GM12878 (cell line): ENCODE measurements at regions not wholly inside any gene's neighbourhood (a gene's known extent, or its start where the extent isn't known, plus 50 kb on each side); places are given as distances from the start of the nearest gene placed in this dataset.

Experiments used
- ATAC-seq: fragments of 200-7000 bp; cut with Tn5 transposase; 3 replicates; pipeline ENCODE4 v1.9.1; 2020; ENCODE audit warnings: mild to moderate bottlenecking, moderate library complexity
- BruUV-seq: library from RNA; stranded (reverse); fragments of 400-500 nt; replicated peaks from 2 replicates; lab custom pipeline; 2021; lab: Mats Ljungman, UMichigan
- CTCF ChIA-PET: fragments of 300-600 bp; sonication (Branson Sonifier 250); formaldehyde crosslinking; extraction: SDS; loops from one replicate; lab custom pipeline; 2021; ENCODE audit warnings: inconsistent platforms; lab: Yijun Ruan, JAX
- POLR2A ChIA-PET: fragments of 350-600 bp; formaldehyde crosslinking; extraction: SDS; loops from one replicate; lab custom pipeline; 2021; ENCODE audit warnings: inconsistent platforms; lab: Charles Lee
- RAD21 ChIA-PET: fragments of 300-600 bp; sonication (Branson Sonifier 250); formaldehyde crosslinking; loops from one replicate; lab custom pipeline; 2023; ENCODE audit warnings: antibody characterized with exemption; ENCODE audit not compliant: unreplicated experiment; lab: Charles Lee
- SMC1A ChIA-PET: fragments of 300-600 bp; sonication (Branson Sonifier 250); formaldehyde crosslinking; loops from one replicate; lab custom pipeline; 2023; ENCODE audit not compliant: unreplicated experiment, uncharacterized antibody; lab: Charles Lee
- DNase-seq: peaks from one replicate; pipeline ENCODE4 v3.0.0-alpha.2; 2011; ENCODE audit warnings: low read depth, low spot score
- FAIRE-seq: peaks from 3 replicates; lab custom pipeline; 2011; peaks lifted over from hg19 to GRCh38; lab: Jason Lieb, UNC
- H2AFZ ChIP-seq: 2 replicates; pipeline ENCODE4 v1.6.0; 2011; ENCODE audit warnings: low read depth, low read length, control low read depth; ENCODE audit not compliant: control insufficient read depth
- H3K27ac ChIP-seq: 2 replicates; pipeline ENCODE4 v1.5.1; 2011; ENCODE audit warnings: control low read depth; ENCODE audit not compliant: control insufficient read depth, insufficient read depth
- H3K27me3 ChIP-seq, 2 experiments: replicated peaks in 1 of 2; 2 replicates each; pipeline versions ENCODE4 v1.6.0 to v1.6.1; 2011; ENCODE audit warnings: low read length in 1 of 2; ENCODE audit not compliant: control insufficient read depth in 2 of 2, insufficient read depth in 2 of 2
- H3K36me3 ChIP-seq, 2 experiments: 2 replicates each; pipeline ENCODE4 v1.5.1; 2011; ENCODE audit warnings: low read length in 1 of 2; ENCODE audit not compliant: control insufficient read depth in 2 of 2, insufficient read depth in 2 of 2
- H3K4me1 ChIP-seq: 2 replicates; pipeline ENCODE4 v1.6.1; 2011; ENCODE audit warnings: mild to moderate bottlenecking, low read length, moderate library complexity, mixed read lengths; ENCODE audit not compliant: control insufficient read depth, insufficient read depth
- H3K4me2 ChIP-seq: 2 replicates; pipeline ENCODE4 v1.6.0; 2011; ENCODE audit warnings: control low read depth; ENCODE audit not compliant: control insufficient read depth, insufficient read depth
- H3K4me3 ChIP-seq: fragments of 200-600 bp; sonication (generic); 2 replicates; pipeline ENCODE4 v1.5.1; 2016
- H3K79me2 ChIP-seq: 2 replicates; pipeline ENCODE4 v1.6.0; 2011; ENCODE audit warnings: low read length; ENCODE audit not compliant: control insufficient read depth, insufficient read depth
- H3K9ac ChIP-seq: 2 replicates; pipeline ENCODE4 v1.8.0; 2011; ENCODE audit warnings: low read length, control low read depth, mixed read lengths; ENCODE audit not compliant: control insufficient read depth, insufficient read depth
- H3K9me3 ChIP-seq: replicated peaks from 3 replicates; pipeline ENCODE4 v1.5.1; 2011; ENCODE audit warnings: mild to moderate bottlenecking, low read length; ENCODE audit not compliant: control insufficient read depth, insufficient read depth
- H4K20me1 ChIP-seq: 2 replicates; pipeline ENCODE4 v1.6.0; 2011; ENCODE audit not compliant: control insufficient read depth, insufficient read depth
- CREB1 ChIP-seq: IDR thresholded peaks from 2 replicates; pipeline ENCODE4 v1.6.1; 2012; ENCODE audit warnings: low read depth, mild to moderate bottlenecking, inconsistent platforms
- KDM1A ChIP-seq: fragments of 200-600 bp; sonication (generic); IDR thresholded peaks from 2 replicates; pipeline ENCODE4 v1.6.1; 2016; ENCODE audit warnings: borderline replicate concordance
- PKNOX1 ChIP-seq: fragments of 450-650 bp; IDR thresholded peaks from 2 replicates; pipeline ENCODE4 v1.6.1; 2016; ENCODE audit warnings: mild to moderate bottlenecking
- RB1 ChIP-seq: fragments of 450-650 bp; formaldehyde crosslinking; IDR thresholded peaks from 2 replicates; pipeline ENCODE4 v1.6.1; 2017; ENCODE audit warnings: mild to moderate bottlenecking, borderline replicate concordance
- SMC3 ChIP-seq: IDR thresholded peaks from 2 replicates; pipeline ENCODE4 v1.6.1; 2011; ENCODE audit warnings: low read length, improper control_type of control experiment, borderline replicate concordance
- ZBTB40 ChIP-seq: fragments of 450-650 bp; IDR thresholded peaks from 2 replicates; pipeline ENCODE4 v1.6.1; 2016; ENCODE audit warnings: mild to moderate bottlenecking, moderate library complexity, borderline replicate concordance
- WGBS: methylation state at CpG from one replicate; pipeline ENCODE4 v1.1.6; 2016; ENCODE audit warnings: low lambda C conversion rate; ENCODE audit not compliant: insufficient replicate concordance, insufficient coverage; ENCODE audit errors: missing lambda C conversion rate; 5-methylcytosine and 5-hydroxymethylcytosine counted together
- in situ Hi-C: fragments of 300-500 bp; cut with MboI; formaldehyde crosslinking; loops from 9 replicates; pipeline ENCODE4 v1.14.3; 2018; ENCODE audit warnings: mixed read lengths
- intact Hi-C: fragments of 100-400 bp; cut with micrococcal nuclease; formaldehyde crosslinking; loops from one replicate; pipeline ENCODE4 v1.14.2; 2022; ENCODE audit not compliant: unreplicated experiment

- no peaks in the 10 kb centered on the region for H4K20me1 ChIP-seq
- RAD21 ChIA-PET = no interaction called here
- ATAC-seq (no peak), FAIRE-seq (no peak), DNase-seq (no peak)
- in situ Hi-C loops (no loop called here), intact Hi-C loops (no loop called here)
- no peak overlapping the region for H3K4me2 ChIP-seq
- CTCF ChIA-PET = no interaction called here
- H3K79me2 ChIP-seq = no peaks in the 10 kb centered on the region
- no peak overlapping the region for H2AFZ ChIP-seq
- POLR2A ChIA-PET = no interaction called here
- SMC1A ChIA-PET = no interaction called here
- H3K9me3 ChIP-seq = peaks cover 2% of the 10 kb centered on the region; the same call in 2 of the 3 replicates
- H3K36me3 ChIP-seq = no peaks in the 10 kb centered on the region
- BruUV-seq = no TSS peak
- no peak overlapping the region for H3K9ac ChIP-seq
- no peak for TF ChIP-seq KDM1A
- TF ChIP-seq ZBTB40 = no peak
- TF ChIP-seq CREB1 = no peak
- TF ChIP-seq RB1 = no peak
- TF ChIP-seq PKNOX1 = no peak
- no peak for TF ChIP-seq SMC3
- H3K27me3 ChIP-seq = no peaks in the 10 kb centered on the region
- H3K4me3 ChIP-seq = no peak overlapping the region
- H3K27ac ChIP-seq = no peak overlapping the region
- 0% methylated on average over 1 of the region's 1 CpG for WGBS
- H3K4me1 ChIP-seq = no peaks in the 10 kb centered on the region
Observed at GRCh38 chr7:121610243-121610642, 214.1 kb upstream of the FAM3C start.
